ENCODE measurements at regions not wholly inside any gene's neighbourhood (a gene's known extent, or its start where the extent isn't known, plus 50 kb on each side); places are given as distances from the start of the nearest gene placed in this dataset.

- no peak for TF ChIP-seq EZH2 (IDR thresholded peaks at IDR 0.05; ENCODE audit: borderline replicate concordance, low read depth, low read length, poor library complexity, severe bottlenecking)
- TF ChIP-seq, protein P1, sequence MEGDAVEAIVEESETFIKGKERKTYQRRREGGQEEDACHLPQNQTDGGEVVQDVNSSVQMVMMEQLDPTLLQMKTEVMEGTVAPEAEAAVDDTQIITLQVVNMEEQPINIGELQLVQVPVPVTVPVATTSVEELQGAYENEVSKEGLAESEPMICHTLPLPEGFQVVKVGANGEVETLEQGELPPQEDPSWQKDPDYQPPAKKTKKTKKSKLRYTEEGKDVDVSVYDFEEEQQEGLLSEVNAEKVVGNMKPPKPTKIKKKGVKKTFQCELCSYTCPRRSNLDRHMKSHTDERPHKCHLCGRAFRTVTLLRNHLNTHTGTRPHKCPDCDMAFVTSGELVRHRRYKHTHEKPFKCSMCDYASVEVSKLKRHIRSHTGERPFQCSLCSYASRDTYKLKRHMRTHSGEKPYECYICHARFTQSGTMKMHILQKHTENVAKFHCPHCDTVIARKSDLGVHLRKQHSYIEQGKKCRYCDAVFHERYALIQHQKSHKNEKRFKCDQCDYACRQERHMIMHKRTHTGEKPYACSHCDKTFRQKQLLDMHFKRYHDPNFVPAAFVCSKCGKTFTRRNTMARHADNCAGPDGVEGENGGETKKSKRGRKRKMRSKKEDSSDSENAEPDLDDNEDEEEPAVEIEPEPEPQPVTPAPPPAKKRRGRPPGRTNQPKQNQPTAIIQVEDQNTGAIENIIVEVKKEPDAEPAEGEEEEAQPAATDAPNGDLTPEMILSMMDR (conservative IDR thresholded peaks at IDR 0.05; ENCODE audit: low read depth, low read length): no peak
Observed at GRCh38 chr6:9890893-9891292, 524.0 kb downstream of the TFAP2A start.

Data from A673 (cell line).